Lower leg skin (tissue), 4 donors: ENCODE measurements at regions not wholly inside any gene's neighbourhood (a gene's known extent, or its start where the extent isn't known, plus 50 kb on each side); places are given as distances from the start of the nearest gene placed in this dataset.

Experiments used
- DNase-seq, 2 donors: peaks; one replicate each; pipeline ENCODE4 v3.0.0-alpha.2; 2019; ENCODE audit warnings: low spot score in 2 of 2
- H3K4me3 ChIP-seq: fragments of 200-600 bp; sonication (generic); 2 replicates; pipeline ENCODE4 v1.5.1; 2017; ENCODE audit warnings: mild to moderate bottlenecking, low read depth; ENCODE audit not compliant: poor library complexity, severe bottlenecking
- CTCF ChIP-seq, 3 donors: fragments of 450-650 bp; IDR thresholded peaks; one replicate each; pipeline ENCODE4 v1.5.1; 2016; ENCODE audit warnings: antibody characterized with exemption in 3 of 3, mild to moderate bottlenecking in 3 of 3, moderate library complexity in 2 of 3
- POLR2A ChIP-seq, 2 donors: fragments of 450-650 bp; IDR thresholded peaks; one replicate each; pipeline ENCODE4 v1.6.1; 2016 to 2017; ENCODE audit warnings: antibody characterized with exemption in 2 of 2, mild to moderate bottlenecking in 1 of 2, moderate library complexity in 1 of 2
- WGBS, 2 donors: methylation state at CpG; one replicate each; pipeline ENCODE4 v1.1.5; 2018; 5-methylcytosine and 5-hydroxymethylcytosine counted together
- intact Hi-C: fragments of 100-400 bp; cut with DNase I; formaldehyde crosslinking; loops from one replicate; pipeline ENCODE4 v1.15.0; 2023; ENCODE audit warnings: low total_unique reads

- H3K4me3 ChIP-seq = no peak overlapping the region
- intact Hi-C loops = no loop called here
- no peak for DNase-seq
- TF ChIP-seq CTCF (IDR thresholded peaks at IDR 0.05) = no peak
- 93 to 97% methylated on average over 1 of the region's 1 CpG for WGBS, 2 donors
These were observed 76.6 kb upstream of the LMO1 start for GRCh38 chr11:8340296-8340695.

- DNase-seq = no peak
- TF ChIP-seq CTCF (IDR thresholded peaks at IDR 0.05) = no peak
- WGBS, 2 donors = 65 to 74% methylated on average over 25 of the region's 25 CpGs
- H3K4me3 ChIP-seq = no peak overlapping the region
- intact Hi-C loops = loop anchor here (10.0 kb wide), 1 partner anchor 225 kb away; no protein-coding TSS in a partner anchor
These were observed 75.9 kb upstream of the LMO1 start for GRCh38 chr11:8339592-8340022.

- no peak for TF ChIP-seq POLR2A (IDR thresholded peaks at IDR 0.05)
- no peak for TF ChIP-seq CTCF (IDR thresholded peaks at IDR 0.05)
- DNase-seq = no peak
- intact Hi-C loops = loop anchor here (10.0 kb wide), 1 partner anchor 227 kb away; no protein-coding TSS in a partner anchor
- H3K4me3 ChIP-seq = no peak overlapping the region
- WGBS, 2 donors = 55 to 61% methylated on average over 5 to 8 of the region's 8 CpGs
These were observed 74.5 kb upstream of the LMO1 start for GRCh38 chr11:8338138-8338537.

GRCh38 chr11:8337130-8337795, 73.6 kb upstream of the LMO1 start:
- H3K4me3 ChIP-seq = no peak overlapping the region
- DNase-seq = no peak
- 66 to 73% methylated on average over 16 to 19 of the region's 19 CpGs for WGBS, 2 donors
- intact Hi-C loops = loop anchor here (10.0 kb wide), 1 partner anchor 228 kb away; no protein-coding TSS in a partner anchor
- TF ChIP-seq CTCF (IDR thresholded peaks at IDR 0.05) = no peak
- no peak for TF ChIP-seq POLR2A (IDR thresholded peaks at IDR 0.05)

- H3K4me3 ChIP-seq = no peak overlapping the region
- intact Hi-C loops = loop anchor here (10.0 kb wide), 1 partner anchor 228 kb away; no protein-coding TSS in a partner anchor
- TF ChIP-seq POLR2A (IDR thresholded peaks at IDR 0.05) = no peak
- TF ChIP-seq CTCF (IDR thresholded peaks at IDR 0.05) = no peak
- 62 to 63% methylated on average over 15 to 17 of the region's 17 CpGs for WGBS, 2 donors
- no peak for DNase-seq
These were observed 72.9 kb upstream of the LMO1 start for GRCh38 chr11:8336356-8337129.
